ENCODE measurements at regions not wholly inside any gene's neighbourhood (a gene's known extent, or its start where the extent isn't known, plus 50 kb on each side); places are given as distances from the start of the nearest gene placed in this dataset.

- Histone ChIP-seq H3K36me3 (ENCODE audit: low read depth) (no peaks in the 10 kb centered on the region), H3K4me1 (ENCODE audit: low read depth) (no peaks in the 10 kb centered on the region), H3K4me3 (no peak overlapping the region), H3K9me3 (no peaks in the 10 kb centered on the region)
- no peak for DNase-seq
- intact Hi-C loops (cut with DNase I, micrococcal nuclease) = no loop called here
- TF ChIP-seq CTCF (IDR thresholded peaks at IDR 0.05) = no peak
- no peak for ATAC-seq
These were observed 84.5 kb upstream of the ATXN3L start for GRCh38 chrX:13404364-13404763.

- DNase-seq = no peak
- H3K9me3 ChIP-seq = no peaks in the 10 kb centered on the region
- no peaks in the 10 kb centered on the region for H3K4me1 ChIP-seq (ENCODE audit: low read depth)
- no peak for TF ChIP-seq CTCF (IDR thresholded peaks at IDR 0.05)
- intact Hi-C loops (cut with DNase I, micrococcal nuclease) = no loop called here
- H3K36me3 ChIP-seq (ENCODE audit: low read depth) = no peaks in the 10 kb centered on the region
- no peak for ATAC-seq
- no peak overlapping the region for H3K4me3 ChIP-seq
These were observed 81.9 kb upstream of the ATXN3L start for GRCh38 chrX:13401724-13402123.

- Histone ChIP-seq H3K9me3 (no peaks in the 10 kb centered on the region), H3K4me1 (ENCODE audit: low read depth) (no peaks in the 10 kb centered on the region), H3K4me3 (no peak overlapping the region), H3K36me3 (ENCODE audit: low read depth) (no peaks in the 10 kb centered on the region)
- DNase-seq (no peak), ATAC-seq (no peak)
- intact Hi-C loops (cut with DNase I, micrococcal nuclease) = no loop called here
- no peak for TF ChIP-seq CTCF (IDR thresholded peaks at IDR 0.05)
These were observed 79.0 kb upstream of the ATXN3L start for GRCh38 chrX:13398839-13399238.

GRCh38 chrX:13397878-13398818 is 78.3 kb upstream of the ATXN3L start:
- no peak overlapping the region for H3K4me3 ChIP-seq
- no peaks in the 10 kb centered on the region for H3K9me3 ChIP-seq
- peak; percentile 95 for ATAC-seq
- H3K4me1 ChIP-seq (ENCODE audit: low read depth) = no peaks in the 10 kb centered on the region
- no peak for DNase-seq
- TF ChIP-seq CTCF (IDR thresholded peaks at IDR 0.05) = no peak
- no peaks in the 10 kb centered on the region for H3K36me3 ChIP-seq (ENCODE audit: low read depth)
- intact Hi-C loops (cut with DNase I, micrococcal nuclease) = no loop called here

GRCh38 chrX:13396924-13397323 is 77.1 kb upstream of the ATXN3L start:
- DNase-seq = no peak
- TF ChIP-seq CTCF (IDR thresholded peaks at IDR 0.05) = no peak
- ATAC-seq = no peak
- no peaks in the 10 kb centered on the region for H3K9me3 ChIP-seq
- intact Hi-C loops (cut with DNase I, micrococcal nuclease) = no loop called here
- no peak overlapping the region for H3K4me3 ChIP-seq
- no peaks in the 10 kb centered on the region for H3K4me1 ChIP-seq (ENCODE audit: low read depth)
- no peaks in the 10 kb centered on the region for H3K36me3 ChIP-seq (ENCODE audit: low read depth)
